DMS79 treated with DMSO at 0.1 percent for 48 hours (cell line): ENCODE measurements at regions not wholly inside any gene's neighbourhood (a gene's known extent, or its start where the extent isn't known, plus 50 kb on each side); places are given as distances from the start of the nearest gene placed in this dataset.
"Not testable (repeated sequence)": the region's sequence is repeated elsewhere in the genome, so short reads cannot be mapped to it uniquely, and the experiment has no call there.

ENCODE experiments used
- DNase-seq: peaks from one replicate; lab custom pipeline; 2025; lab: John Stamatoyannopoulos, UW

GRCh38 chr1:80202118-80202517 is 1195.6 kb upstream of the ADGRL4 start:
- no peak for DNase-seq

- DNase-seq, result no peak
Measured at GRCh38 chr1:80194221-80194620, 1187.7 kb upstream of the ADGRL4 start.

GRCh38 chr1:80181418-80181817 is 1174.9 kb upstream of the ADGRL4 start:
- DNase-seq, result no peak

- no peak for DNase-seq
Measured at GRCh38 chr1:80171631-80172030, 1165.1 kb upstream of the ADGRL4 start.

DNA sequence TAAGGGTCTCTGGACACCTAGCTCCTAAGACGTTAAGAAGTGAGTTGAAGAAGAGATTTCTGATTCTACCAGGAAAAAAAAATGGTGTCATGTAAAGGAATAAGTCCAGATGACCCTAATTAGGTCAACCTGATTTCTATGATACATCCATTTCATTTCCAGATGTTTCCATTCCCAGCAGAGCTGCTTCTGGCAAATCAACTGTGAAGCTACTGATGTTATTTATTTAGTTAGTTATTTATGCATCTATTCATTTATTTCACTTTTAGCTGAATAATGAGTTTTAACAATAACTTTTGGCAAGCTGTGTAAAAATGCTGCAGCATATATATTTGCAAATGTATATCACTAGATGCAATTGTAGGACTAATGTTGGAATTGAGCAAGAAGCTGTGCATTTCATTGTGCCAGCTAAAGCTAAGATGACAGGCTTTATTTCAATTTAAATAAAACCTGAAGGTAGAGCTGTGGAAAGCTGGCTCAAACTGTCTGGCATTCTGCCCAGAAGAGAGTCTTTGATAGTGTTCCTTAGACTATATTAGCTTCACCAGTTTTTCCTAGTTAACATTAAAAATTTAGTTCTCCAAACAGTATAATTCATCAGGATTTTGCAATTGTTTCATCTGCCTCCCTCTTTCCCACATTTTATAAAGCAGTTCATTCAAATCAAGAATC is 1164.4 kb upstream of the ADGRL4 start:
- DNase-seq, result no peak

- no peak for DNase-seq
Measured at GRCh38 chr1:80164150-80164549, 1157.6 kb upstream of the ADGRL4 start.

GRCh38 chr1:80163686-80164085 is 1157.2 kb upstream of the ADGRL4 start:
- DNase-seq, result no peak

GRCh38 chr1:80158771-80159170 is 1152.2 kb upstream of the ADGRL4 start:
- no peak for DNase-seq

- no peak for DNase-seq
Measured at GRCh38 chr1:80158266-80158665, 1151.7 kb upstream of the ADGRL4 start.

DNA sequence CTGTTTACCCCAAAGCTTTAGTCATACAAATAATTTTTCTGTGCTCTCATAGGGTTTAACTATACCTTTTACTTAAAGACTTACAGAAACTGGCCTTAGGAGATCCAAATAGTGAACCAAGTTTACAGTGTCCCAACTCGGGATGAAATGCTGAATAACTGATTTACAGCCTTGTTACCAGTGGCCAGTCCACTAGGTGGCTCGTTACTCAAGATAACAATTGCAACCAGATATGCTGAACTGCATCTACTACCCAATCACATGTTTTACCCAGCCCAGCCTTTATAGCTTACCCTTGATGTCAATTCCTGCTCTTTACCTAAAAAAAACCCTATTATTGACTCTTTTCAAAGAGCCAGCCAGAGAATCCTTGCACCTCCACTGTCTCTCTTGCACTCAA is 1148.8 kb upstream of the ADGRL4 start:
- DNase-seq, result no peak

- DNase-seq, result no peak
Measured at GRCh38 chr1:80154176-80154575, 1147.6 kb upstream of the ADGRL4 start.

DNA sequence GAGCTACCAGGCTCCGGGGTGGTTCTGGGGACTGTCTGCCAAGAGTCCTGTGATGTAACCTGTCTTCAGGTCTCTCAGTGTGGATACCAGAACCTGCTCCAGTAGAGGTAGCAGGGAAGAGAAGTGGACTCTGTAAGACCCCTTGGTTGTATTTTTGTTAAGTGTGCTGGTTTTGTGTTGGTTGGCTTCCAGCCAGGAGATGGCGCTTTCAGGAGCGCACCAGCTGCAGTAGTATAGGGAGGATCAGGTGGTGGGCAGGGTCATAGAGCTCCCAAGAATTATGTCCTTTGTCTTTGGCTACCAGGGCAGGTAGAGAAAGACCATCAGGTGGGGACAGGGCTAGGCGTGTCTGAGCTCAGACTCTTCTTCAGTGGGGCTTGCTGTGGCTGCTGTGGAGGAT is 1147.2 kb upstream of the ADGRL4 start:
- no peak for DNase-seq

- DNase-seq, result no peak
Measured at GRCh38 chr1:80143361-80143760, 1136.8 kb upstream of the ADGRL4 start.

GRCh38 chr1:80137946-80138602 is 1131.5 kb upstream of the ADGRL4 start:
- not testable (repeated sequence) for DNase-seq

DNA sequence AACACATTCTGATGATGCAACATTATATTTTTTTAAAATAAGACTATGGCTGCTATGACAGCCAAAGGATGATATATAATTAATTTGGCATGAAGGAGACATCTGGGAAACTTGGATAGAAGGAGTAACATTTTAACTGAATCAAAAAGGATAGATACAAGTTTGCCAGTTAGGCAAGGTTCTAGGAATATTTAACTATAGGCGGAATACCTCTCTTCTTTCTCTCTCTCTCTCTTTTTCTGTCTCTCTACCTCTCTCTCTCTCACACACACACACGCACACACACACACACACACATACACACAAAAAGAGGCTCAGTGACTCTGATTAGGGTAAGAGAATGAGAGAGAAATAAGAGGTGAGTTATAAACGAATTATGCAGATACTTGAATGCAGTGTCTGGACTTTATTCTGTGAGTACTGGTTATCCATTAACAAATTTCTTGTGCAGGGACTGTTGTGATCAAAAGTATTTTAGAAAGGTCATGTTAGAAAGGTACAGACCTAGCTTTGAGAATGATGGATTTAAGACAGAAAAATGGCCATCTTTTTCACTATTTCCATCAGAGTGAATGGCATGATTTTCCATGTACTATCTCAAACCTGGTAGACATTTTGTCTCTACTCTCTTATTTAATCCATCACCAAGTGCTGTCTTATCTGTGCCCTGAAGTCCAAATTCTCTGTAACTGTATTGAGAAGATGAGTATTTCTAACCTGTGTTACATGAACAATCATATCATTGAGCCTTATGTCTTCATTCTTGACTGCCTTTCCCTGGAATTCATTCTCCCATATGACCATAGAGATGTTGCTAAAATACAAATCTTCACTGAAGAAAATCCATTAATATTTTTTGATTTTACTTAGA is 1106.9 kb upstream of the ADGRL4 start:
- DNase-seq, result no peak

DNA sequence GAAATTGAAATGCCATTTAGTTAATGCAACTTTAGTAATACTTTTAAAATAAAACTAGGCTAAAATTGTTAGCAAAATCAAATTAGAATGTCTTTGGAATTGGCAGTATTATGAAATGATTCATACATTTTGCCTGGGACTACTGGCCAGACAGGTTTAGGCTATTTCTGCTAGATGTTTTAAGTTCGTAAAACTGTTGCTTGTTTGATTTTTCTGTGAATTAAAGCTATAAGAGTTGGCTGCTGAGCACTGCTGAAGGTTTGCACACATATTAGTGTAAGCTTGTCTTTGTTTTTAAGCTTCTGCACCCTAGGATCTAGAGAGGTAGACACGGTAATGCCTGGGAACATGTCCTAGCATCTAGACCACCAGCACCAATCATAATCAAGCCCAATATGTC is 1094.6 kb upstream of the ADGRL4 start:
- no peak for DNase-seq

- no peak for DNase-seq
Measured at GRCh38 chr1:80099713-80100112, 1093.2 kb upstream of the ADGRL4 start.

GRCh38 chr1:80085067-80085466 is 1078.5 kb upstream of the ADGRL4 start:
- no peak for DNase-seq

DNA sequence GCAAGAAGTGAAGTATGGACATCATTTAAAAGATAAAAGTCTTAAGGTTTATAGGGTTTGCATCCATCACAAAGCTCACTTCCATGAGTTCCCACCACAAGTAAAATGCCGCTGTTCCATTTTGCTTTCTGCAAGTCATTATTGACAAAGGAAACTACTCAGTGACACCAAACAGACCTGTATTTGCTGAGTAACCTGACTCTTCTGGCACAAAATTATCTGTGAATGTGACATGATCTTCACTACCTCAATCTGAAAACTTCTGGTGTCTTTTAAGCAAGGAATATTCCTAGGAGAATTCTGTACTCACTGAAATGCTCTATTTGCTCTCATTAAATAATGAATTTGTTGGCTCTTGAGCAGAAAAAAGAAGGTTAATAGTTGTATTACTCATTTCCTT is 1077.4 kb upstream of the ADGRL4 start:
- DNase-seq, result no peak

DNA sequence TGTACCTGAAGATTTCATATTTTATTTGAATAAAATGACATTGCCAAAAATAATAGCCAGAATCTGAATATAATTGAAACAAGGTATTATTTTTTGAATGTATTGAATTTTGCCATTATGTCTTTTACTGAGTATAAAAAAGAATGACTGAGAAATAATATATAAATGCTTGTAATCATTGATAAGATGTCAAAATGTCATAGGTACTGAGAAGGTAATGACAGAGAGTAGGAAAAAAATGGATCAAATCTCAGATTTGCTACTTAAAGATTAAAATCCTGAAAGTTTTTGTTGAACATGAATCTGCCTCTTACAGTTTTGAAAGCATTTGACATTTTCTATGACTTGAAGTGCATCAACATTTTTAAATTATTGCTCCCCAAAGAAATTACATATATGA is 1069.9 kb upstream of the ADGRL4 start:
- DNase-seq, result no peak

DNA sequence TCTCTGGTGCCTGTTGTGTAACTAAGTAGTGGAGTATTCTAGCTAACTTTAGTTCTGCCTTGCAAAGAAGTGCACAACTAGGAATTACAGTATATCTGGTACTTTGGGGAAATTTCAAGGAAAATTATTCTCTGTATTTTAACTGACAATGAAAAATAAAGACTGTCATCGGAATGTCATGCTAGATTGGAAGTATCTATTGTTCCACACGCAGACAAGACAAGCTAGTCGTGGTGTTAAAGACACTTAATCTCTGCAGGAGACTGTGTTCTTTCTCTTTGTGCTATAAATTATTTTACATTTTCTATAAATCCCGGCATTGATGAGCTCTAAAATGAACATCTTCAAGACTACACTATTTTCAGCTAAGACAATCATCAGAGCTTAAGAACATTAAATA is 1068.8 kb upstream of the ADGRL4 start:
- DNase-seq, result no peak

GRCh38 chr1:80072563-80072962 is 1066.0 kb upstream of the ADGRL4 start:
- DNase-seq, result no peak

DNA sequence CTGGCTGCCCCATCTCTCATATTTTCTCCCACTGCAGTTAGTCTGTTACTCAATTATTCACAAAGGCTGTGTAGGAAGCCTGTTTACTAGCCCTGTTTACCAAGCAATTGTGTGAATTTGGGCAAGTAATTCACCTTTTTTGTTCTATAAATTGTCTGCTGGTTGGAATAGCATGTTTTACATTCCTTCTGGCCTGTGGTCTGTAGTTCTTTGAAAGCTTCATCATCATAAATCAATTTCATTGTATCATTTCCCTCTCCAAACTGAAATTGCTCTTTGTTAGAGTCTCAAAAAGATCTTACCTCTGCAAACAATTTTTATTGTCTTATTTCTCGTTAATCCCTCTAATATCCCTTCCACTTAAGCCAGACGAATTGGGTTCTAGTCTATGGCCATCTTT is 1059.5 kb upstream of the ADGRL4 start:
- DNase-seq, result no peak
